B cell (primary cell): ENCODE measurements at regions not wholly inside any gene's neighbourhood (a gene's known extent, or its start where the extent isn't known, plus 50 kb on each side); places are given as distances from the start of the nearest gene placed in this dataset.
"Not testable (repeated sequence)": the region's sequence is repeated elsewhere in the genome, so short reads cannot be mapped to it uniquely, and the experiment has no call there.

ENCODE experiments used
- ATAC-seq: fragments of 200-7000 bp; cut with Tn5 transposase; one replicate; pipeline ENCODE4 v1.10.0; 2021; ENCODE audit warnings: low read depth, mild to moderate bottlenecking, moderate number of reproducible peaks, moderate library complexity
- CTCF ChIA-PET: fragments of 350-600 bp; sonication (Branson Sonifier 250); formaldehyde crosslinking; loops from one replicate; lab custom pipeline; 2021; ENCODE audit warnings: antibody characterized with exemption, inconsistent platforms; lab: Charles Lee
- POLR2A ChIA-PET: fragments of 350-600 bp; sonication (Branson Sonifier 250); formaldehyde crosslinking; loops from one replicate; lab custom pipeline; 2021; ENCODE audit warnings: antibody characterized with exemption; lab: Charles Lee
- DNase-seq: peaks from one replicate; pipeline ENCODE4 v3.0.0; 2013
- H2AFZ ChIP-seq: 2 replicates; pipeline ENCODE4 v1.6.1; 2012; ENCODE audit warnings: mild to moderate bottlenecking, low read depth, low read length; ENCODE audit not compliant: insufficient read depth, poor library complexity, severe bottlenecking
- H3K27ac ChIP-seq, 2 donors: 1 replicate in 1 of 2; 2 replicates in 1 of 2; pipeline ENCODE4 v1.5.1; 2012 to 2013; ENCODE audit warnings: low read length in 2 of 2, mild to moderate bottlenecking in 2 of 2, moderate library complexity in 1 of 2
- H3K27me3 ChIP-seq, 4 experiments: fragments of 200-600 bp in 1 of 4; sonication (generic) in 1 of 4; replicated peaks in 1 of 4; 1 replicate in 2 of 4; 2 replicates in 2 of 4; pipeline versions ENCODE4 v1.6.1 to v1.7.0; 2013 to 2016; ENCODE audit warnings: low read length in 3 of 4, mild to moderate bottlenecking in 2 of 4, mixed read lengths in 1 of 4, moderate library complexity in 1 of 4; ENCODE audit not compliant: insufficient read depth in 4 of 4, control insufficient read depth in 3 of 4; ENCODE audit errors: control extremely low read depth in 1 of 4
- H3K36me3 ChIP-seq, 2 experiments: replicated peaks in 1 of 2; 1 replicate in 1 of 2; 2 replicates in 1 of 2; pipeline versions ENCODE4 v1.6.1 to v1.7.1; 2013; ENCODE audit warnings: low read length in 1 of 2; ENCODE audit not compliant: insufficient read depth in 2 of 2, control insufficient read depth in 1 of 2; ENCODE audit errors: control extremely low read depth in 1 of 2, extremely low read depth in 1 of 2
- H3K4me1 ChIP-seq, 2 donors: fragments of 200-600 bp in 1 of 2; sonication (generic) in 1 of 2; 1 replicate in 1 of 2; 2 replicates in 1 of 2; pipeline versions ENCODE4 v1.5.1 to v1.6.1; 2013 to 2017; ENCODE audit warnings: low read length in 2 of 2; ENCODE audit not compliant: control insufficient read depth in 2 of 2, insufficient read depth in 2 of 2
- H3K4me2 ChIP-seq: replicated peaks from 2 replicates; pipeline ENCODE3; 2012; ENCODE audit warnings: mild to moderate bottlenecking, low read depth, low read length; ENCODE audit not compliant: poor library complexity, severe bottlenecking
- H3K4me3 ChIP-seq, 5 experiments: fragments of 200-600 bp in 1 of 5; sonication (generic) in 1 of 5; 1 replicate in 3 of 5; 2 replicates in 2 of 5; pipeline versions ENCODE4 v1.5.1 to v1.7.0; 2011 to 2016; ENCODE audit warnings: low read length in 4 of 5, mild to moderate bottlenecking in 4 of 5, low read depth in 2 of 5, control low read depth in 1 of 5, moderate library complexity in 1 of 5; ENCODE audit not compliant: insufficient read depth in 1 of 5; ENCODE audit errors: control extremely low read depth in 1 of 5, extremely low read depth in 1 of 5
- H3K79me2 ChIP-seq: fragments of 200-600 bp; sonication (generic); one replicate; pipeline ENCODE4 v1.6.0; 2016; ENCODE audit warnings: low read length; ENCODE audit not compliant: control insufficient read depth, insufficient read depth
- H3K9ac ChIP-seq: fragments of 200-600 bp; sonication (generic); 2 replicates; pipeline ENCODE4 v1.6.1; 2017; ENCODE audit warnings: mild to moderate bottlenecking, low read length, moderate library complexity
- H3K9me3 ChIP-seq, 3 donors: one replicate each; pipeline versions ENCODE4 v1.6.1 to v1.7.1; 2013; ENCODE audit warnings: low read length in 2 of 3; ENCODE audit not compliant: control insufficient read depth in 2 of 3, insufficient read depth in 1 of 3; ENCODE audit errors: control extremely low read depth in 1 of 3
- H4K20me1 ChIP-seq: 2 replicates; pipeline ENCODE4 v1.6.0; 2012; ENCODE audit warnings: mild to moderate bottlenecking, low read length; ENCODE audit not compliant: insufficient read depth, control insufficient read depth, poor library complexity, severe bottlenecking
- H3K27ac Mint-ChIP-seq: one replicate; pipeline ENCODE4 v1.8.0; 2021; ENCODE audit warnings: mixed read lengths
- H3K27me3 Mint-ChIP-seq: one replicate; pipeline ENCODE4 v1.8.0; 2021; ENCODE audit warnings: mixed read lengths
- H3K4me1 Mint-ChIP-seq: one replicate; pipeline ENCODE4 v1.8.0; 2021; ENCODE audit warnings: mixed read lengths
- H3K4me3 Mint-ChIP-seq: one replicate; pipeline ENCODE4 v1.8.0; 2021; ENCODE audit warnings: mixed read lengths
- H3K9me3 Mint-ChIP-seq: one replicate; pipeline ENCODE4 v1.8.0; 2022; ENCODE audit warnings: mixed read lengths; ENCODE audit not compliant: insufficient read depth
- WGBS: methylation state at CpG from one replicate; pipeline ENCODE4 v1.1.5; 2013; ENCODE audit warnings: missing lambda C conversion rate; ENCODE audit not compliant: insufficient coverage; 5-methylcytosine and 5-hydroxymethylcytosine counted together
- intact Hi-C: fragments of 100-400 bp; cut with micrococcal nuclease; formaldehyde crosslinking; loops from one replicate; pipeline ENCODE4 v1.10.0; 2022

DNA sequence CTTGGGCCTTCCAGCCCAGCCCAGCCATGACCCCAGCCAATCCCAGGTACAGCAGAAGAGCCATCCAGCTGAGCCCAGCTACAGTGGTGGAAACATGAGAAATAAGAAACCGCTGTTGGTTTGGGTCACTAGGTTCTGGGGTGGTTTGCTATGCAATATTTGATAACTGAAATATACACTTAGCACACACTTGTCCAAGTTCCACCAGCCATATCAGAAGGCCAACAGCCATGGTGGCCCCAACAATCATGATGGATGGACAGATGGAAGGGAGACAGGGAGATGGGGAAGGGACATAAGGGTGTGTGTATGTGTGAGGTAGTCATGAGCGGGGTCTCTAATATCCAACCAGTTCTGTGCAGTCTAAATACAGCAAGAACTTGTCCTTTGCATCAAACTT, 86.5 kb downstream of the KCNJ18 start:
- H3K27me3 ChIP-seq, H3K4me1 Mint-ChIP-seq, H4K20me1 ChIP-seq, H3K4me3 ChIP-seq, H3K9ac ChIP-seq, intact Hi-C loops, H3K4me3 Mint-ChIP-seq, CTCF ChIA-PET, ATAC-seq, H2AFZ ChIP-seq, H3K4me1 ChIP-seq, H3K79me2 ChIP-seq, H3K9me3 Mint-ChIP-seq, POLR2A ChIA-PET, H3K36me3 ChIP-seq, H3K27ac Mint-ChIP-seq, DNase-seq, H3K27me3 Mint-ChIP-seq, H3K4me2 ChIP-seq, H3K27ac ChIP-seq, H3K9me3 ChIP-seq: not testable (repeated sequence)
- no CpG with 5 or more reads among the region's 2 CpGs for WGBS

DNA sequence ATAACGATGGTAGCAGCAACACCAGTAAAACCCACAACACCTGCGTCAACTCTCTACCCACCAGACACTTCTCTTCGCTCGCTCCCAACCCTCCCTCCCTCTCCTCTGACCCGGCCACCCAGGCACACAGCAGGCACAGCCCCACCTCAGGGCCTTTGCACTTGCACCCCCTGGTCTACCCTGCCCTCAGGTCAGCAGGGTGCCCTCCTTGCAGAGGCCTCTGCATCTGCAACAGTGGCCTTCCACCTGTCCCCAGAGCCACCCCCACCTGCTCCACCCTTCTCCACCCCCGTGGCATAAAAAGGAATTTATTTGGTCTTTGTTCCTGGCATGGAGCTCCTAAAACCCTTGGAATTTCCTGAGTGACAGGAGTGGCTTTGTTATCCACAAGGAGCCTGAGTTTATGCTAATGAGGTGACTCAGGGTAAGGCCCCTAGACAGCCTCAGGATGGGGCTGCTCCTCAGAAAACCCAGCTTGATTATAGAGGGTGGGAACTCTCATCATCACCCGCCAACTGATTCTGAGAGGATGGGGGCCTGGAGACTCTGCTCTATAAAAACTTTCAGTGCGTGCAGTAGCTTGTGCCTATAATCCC, 88.1 kb downstream of the KCNJ18 start:
- H3K79me2 ChIP-seq, H3K27me3 Mint-ChIP-seq, H3K9me3 ChIP-seq, DNase-seq, H3K9me3 Mint-ChIP-seq, H3K27me3 ChIP-seq, H4K20me1 ChIP-seq, H2AFZ ChIP-seq, H3K9ac ChIP-seq, H3K36me3 ChIP-seq, H3K4me2 ChIP-seq, intact Hi-C loops, H3K4me3 Mint-ChIP-seq, H3K4me3 ChIP-seq, ATAC-seq, H3K27ac ChIP-seq, H3K4me1 ChIP-seq, H3K4me1 Mint-ChIP-seq, H3K27ac Mint-ChIP-seq, CTCF ChIA-PET, POLR2A ChIA-PET: not testable (repeated sequence)
- 71% methylated on average over 1 of the region's 8 CpGs for WGBS

DNA sequence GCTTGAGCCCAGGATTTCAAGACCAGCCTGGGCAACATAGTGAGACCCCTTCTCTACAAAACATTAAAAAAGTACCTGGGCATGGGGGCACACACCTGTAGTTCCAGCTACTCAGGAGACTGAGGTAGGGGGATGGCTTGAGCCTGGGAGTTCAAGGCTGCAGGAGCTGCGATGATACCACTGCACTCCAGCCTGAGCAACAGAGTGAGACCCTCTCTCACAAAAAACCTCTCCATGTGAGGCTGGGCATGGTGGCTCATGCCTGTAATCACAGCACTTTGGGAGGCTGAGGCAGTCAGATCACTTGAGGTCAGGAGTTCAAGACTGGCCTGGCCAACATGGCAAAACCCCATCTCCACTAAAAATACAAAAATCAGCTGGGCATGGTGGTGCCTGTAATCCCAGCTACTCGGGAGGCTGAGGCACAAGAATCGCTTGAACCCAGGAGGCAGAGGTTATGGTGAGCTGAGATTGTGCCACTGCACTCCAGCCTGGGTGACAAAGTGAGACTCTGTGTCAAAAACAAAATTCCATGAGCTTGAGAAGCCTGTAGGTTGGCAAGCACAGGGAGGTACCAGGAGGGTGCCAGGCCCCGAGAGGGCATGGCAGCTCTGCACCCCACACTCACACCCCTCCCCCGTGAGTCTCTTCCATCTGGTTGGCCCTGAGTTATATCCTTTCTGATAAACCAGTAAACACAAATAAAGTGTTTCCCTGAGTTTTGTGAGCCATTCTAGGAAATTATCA, 88.8 kb downstream of the KCNJ18 start:
- H3K4me1 Mint-ChIP-seq, H3K27ac ChIP-seq, ATAC-seq, H3K79me2 ChIP-seq, H3K9ac ChIP-seq, H3K27me3 Mint-ChIP-seq, CTCF ChIA-PET, H3K4me1 ChIP-seq, H3K9me3 ChIP-seq, H3K36me3 ChIP-seq, H3K4me3 Mint-ChIP-seq, H3K27me3 ChIP-seq, H3K4me2 ChIP-seq, H3K9me3 Mint-ChIP-seq, H2AFZ ChIP-seq, H3K4me3 ChIP-seq, DNase-seq, POLR2A ChIA-PET, intact Hi-C loops, H3K27ac Mint-ChIP-seq, H4K20me1 ChIP-seq: not testable (repeated sequence)
- WGBS, result 68% methylated on average over 2 of the region's 5 CpGs

DNA sequence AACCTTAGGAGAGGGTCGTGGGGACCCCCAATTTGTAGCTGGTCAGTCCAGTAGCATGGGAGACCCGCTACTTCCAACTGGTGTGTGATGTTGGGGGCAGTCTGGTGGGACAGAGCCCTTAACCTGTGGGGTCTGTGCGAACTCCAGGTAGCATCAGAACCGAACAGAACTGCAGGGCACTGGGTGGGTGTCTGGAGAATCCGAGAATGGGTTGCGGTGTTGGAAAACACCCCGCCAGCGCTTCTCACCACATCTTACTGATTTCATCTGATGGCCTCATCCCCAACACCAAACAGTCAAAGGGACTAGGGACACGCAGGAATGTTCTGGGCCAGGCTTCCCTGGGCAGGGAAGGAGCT, 89.3 kb downstream of the KCNJ18 start:
- H3K9me3 Mint-ChIP-seq, H3K9me3 ChIP-seq, intact Hi-C loops: not testable (repeated sequence)

More for the DNA sequence above, 89.3 kb downstream of the KCNJ18 start:
- H3K4me3 ChIP-seq, H3K79me2 ChIP-seq, H3K27ac Mint-ChIP-seq, H3K4me2 ChIP-seq, H3K27me3 ChIP-seq, ATAC-seq, H3K4me1 Mint-ChIP-seq, CTCF ChIA-PET, H3K27me3 Mint-ChIP-seq, H3K4me1 ChIP-seq, H3K9ac ChIP-seq, H4K20me1 ChIP-seq, POLR2A ChIA-PET, H3K36me3 ChIP-seq, H2AFZ ChIP-seq, H3K4me3 Mint-ChIP-seq, DNase-seq, H3K27ac ChIP-seq: not testable (repeated sequence)
- WGBS, result 80% methylated on average over 5 of the region's 9 CpGs
